ENCODE measurements at regions not wholly inside any gene's neighbourhood (a gene's known extent, or its start where the extent isn't known, plus 50 kb on each side); places are given as distances from the start of the nearest gene placed in this dataset.

DNA sequence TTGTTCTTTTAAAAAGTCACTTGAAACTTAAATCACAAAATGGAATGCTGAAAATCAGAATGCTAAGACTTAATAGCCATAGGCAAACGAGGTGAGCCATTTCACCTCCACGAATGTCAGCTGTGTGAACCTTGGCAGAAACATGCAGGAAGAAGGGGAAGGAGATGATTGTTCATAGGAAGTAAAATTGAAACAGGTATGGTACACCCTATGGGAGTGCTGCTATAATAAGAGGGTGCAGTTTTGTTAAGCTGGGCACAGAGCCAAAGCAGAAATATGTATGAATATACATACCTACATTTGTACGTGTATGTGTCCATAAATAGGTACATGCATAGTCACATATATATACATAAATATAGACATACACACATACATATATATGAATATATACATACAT lies 51.0 kb upstream of the SPINK5 start:
- ATAC-seq, result no peak
- TF ChIP-seq, protein P1, sequence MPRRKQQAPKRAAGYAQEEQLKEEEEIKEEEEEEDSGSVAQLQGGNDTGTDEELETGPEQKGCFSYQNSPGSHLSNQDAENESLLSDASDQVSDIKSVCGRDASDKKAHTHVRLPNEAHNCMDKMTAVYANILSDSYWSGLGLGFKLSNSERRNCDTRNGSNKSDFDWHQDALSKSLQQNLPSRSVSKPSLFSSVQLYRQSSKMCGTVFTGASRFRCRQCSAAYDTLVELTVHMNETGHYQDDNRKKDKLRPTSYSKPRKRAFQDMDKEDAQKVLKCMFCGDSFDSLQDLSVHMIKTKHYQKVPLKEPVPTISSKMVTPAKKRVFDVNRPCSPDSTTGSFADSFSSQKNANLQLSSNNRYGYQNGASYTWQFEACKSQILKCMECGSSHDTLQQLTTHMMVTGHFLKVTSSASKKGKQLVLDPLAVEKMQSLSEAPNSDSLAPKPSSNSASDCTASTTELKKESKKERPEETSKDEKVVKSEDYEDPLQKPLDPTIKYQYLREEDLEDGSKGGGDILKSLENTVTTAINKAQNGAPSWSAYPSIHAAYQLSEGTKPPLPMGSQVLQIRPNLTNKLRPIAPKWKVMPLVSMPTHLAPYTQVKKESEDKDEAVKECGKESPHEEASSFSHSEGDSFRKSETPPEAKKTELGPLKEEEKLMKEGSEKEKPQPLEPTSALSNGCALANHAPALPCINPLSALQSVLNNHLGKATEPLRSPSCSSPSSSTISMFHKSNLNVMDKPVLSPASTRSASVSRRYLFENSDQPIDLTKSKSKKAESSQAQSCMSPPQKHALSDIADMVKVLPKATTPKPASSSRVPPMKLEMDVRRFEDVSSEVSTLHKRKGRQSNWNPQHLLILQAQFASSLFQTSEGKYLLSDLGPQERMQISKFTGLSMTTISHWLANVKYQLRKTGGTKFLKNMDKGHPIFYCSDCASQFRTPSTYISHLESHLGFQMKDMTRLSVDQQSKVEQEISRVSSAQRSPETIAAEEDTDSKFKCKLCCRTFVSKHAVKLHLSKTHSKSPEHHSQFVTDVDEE (CRISPR knock-in tag; IDR thresholded peaks at IDR 0.05), result no peak
- TF ChIP-seq ESRRG (CRISPR knock-in tag; IDR thresholded peaks at IDR 0.05), result no peak
- no peak for TF ChIP-seq TCF4 (CRISPR knock-in tag; IDR thresholded peaks at IDR 0.05; ENCODE audit: borderline replicate concordance)
- TF ChIP-seq ARNTL (CRISPR knock-in tag; IDR thresholded peaks at IDR 0.05; ENCODE audit: borderline replicate concordance, low read depth), result no peak
- TF ChIP-seq ZNF70 (CRISPR knock-in tag; IDR thresholded peaks at IDR 0.05), result no peak

DNA sequence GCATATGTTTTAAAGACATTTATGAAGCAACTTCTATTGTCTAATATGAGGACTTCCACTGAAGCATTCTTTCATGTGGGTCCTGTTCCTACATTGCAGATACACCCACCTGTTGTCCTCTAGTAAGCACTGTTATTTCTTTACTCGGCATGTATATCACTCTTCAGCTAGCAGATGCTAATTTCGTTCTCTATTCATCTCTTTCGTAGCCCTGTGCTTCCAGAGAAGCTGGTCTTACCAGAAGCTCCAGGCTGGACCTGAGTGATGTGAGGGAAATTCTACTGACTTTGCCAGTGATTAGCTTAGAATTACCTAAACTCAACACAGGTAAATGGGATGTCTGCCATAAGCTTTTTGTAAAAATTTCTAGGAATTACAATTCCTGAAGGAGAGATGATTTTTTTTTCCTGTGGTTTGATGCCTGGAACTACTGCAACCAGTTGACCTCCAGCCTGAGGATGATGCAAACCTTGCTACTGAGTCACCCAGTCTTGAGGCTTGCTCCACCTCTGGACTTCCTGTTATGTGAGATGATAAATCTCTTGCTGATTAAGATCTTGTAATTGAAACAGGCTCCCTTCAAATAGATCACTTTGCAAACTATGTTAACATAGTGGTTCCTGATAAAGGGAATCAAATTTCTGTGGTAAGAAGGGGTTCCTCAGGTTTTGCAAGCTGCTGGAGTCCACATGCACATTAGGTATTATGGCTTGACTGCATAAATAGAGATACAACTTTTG lies 52.2 kb upstream of the SPINK5 start:
- ATAC-seq, result peak; percentile 85
- TF ChIP-seq ISL1 (CRISPR knock-in tag; IDR thresholded peaks at IDR 0.05) (peak; percentile 35), OSR1 (CRISPR knock-in tag; IDR thresholded peaks at IDR 0.05) (no peak)

DNA sequence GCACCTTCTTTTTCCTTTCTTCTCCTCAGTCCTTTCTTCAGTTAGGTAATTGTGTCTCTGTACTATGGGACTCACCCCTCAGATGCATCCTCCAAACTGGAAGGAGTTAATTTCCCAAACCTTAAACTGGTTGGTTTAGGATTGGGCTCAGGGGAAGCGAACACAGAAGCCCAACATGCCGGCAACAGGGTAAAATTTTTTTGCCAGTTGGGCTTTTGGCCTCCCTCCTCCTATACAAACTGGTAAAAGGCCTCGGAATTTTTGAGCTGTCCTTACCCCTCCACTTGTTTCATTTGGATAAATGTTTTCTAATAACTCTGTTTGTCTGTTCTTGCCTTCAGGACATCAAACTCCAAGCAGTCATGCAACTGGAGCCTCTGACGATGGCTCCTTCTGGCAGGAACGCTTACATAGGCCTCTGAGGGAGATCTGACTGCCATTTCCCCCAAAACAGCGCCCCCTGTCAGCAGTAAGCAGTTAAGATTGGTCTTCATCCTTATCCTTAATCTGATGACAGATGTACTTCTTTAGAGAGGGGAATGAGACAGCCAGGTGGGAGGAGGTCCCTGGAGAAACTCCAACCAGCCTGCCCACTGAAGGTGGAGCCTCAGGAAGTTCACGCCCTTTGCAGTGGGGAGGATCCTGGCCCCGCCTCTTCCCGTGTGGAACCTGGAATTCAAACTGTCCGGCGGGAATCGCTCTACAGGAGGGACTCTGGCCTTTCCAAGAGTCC lies 57.8 kb upstream of the SPINK5 start:
- no peak for TF ChIP-seq RARB (CRISPR knock-in tag; IDR thresholded peaks at IDR 0.05)
- TF ChIP-seq ZNF70 (CRISPR knock-in tag; IDR thresholded peaks at IDR 0.05), result no peak
- no peak for TF ChIP-seq GLIS3 (CRISPR knock-in tag; IDR thresholded peaks at IDR 0.05)
- no peak for TF ChIP-seq PPARA (CRISPR knock-in tag; IDR thresholded peaks at IDR 0.05; ENCODE audit: borderline replicate concordance)
- no peak for TF ChIP-seq ZNF8 (CRISPR knock-in tag; IDR thresholded peaks at IDR 0.05)
- no peak for TF ChIP-seq ISL1 (CRISPR knock-in tag; IDR thresholded peaks at IDR 0.05)
- no peak for TF ChIP-seq TCF4 (CRISPR knock-in tag; IDR thresholded peaks at IDR 0.05; ENCODE audit: borderline replicate concordance)
- TF ChIP-seq, protein P2, sequence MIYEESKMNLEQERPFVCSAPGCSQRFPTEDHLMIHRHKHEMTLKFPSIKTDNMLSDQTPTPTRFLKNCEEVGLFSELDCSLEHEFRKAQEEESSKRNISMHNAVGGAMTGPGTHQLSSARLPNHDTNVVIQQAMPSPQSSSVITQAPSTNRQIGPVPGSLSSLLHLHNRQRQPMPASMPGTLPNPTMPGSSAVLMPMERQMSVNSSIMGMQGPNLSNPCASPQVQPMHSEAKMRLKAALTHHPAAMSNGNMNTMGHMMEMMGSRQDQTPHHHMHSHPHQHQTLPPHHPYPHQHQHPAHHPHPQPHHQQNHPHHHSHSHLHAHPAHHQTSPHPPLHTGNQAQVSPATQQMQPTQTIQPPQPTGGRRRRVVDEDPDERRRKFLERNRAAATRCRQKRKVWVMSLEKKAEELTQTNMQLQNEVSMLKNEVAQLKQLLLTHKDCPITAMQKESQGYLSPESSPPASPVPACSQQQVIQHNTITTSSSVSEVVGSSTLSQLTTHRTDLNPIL (CRISPR knock-in tag; IDR thresholded peaks at IDR 0.05; ENCODE audit: low read depth), result no peak
- TF ChIP-seq OSR1 (CRISPR knock-in tag; IDR thresholded peaks at IDR 0.05), result no peak
- ATAC-seq, result peak; percentile 24; the same call in 1 of the 3 replicates

DNA sequence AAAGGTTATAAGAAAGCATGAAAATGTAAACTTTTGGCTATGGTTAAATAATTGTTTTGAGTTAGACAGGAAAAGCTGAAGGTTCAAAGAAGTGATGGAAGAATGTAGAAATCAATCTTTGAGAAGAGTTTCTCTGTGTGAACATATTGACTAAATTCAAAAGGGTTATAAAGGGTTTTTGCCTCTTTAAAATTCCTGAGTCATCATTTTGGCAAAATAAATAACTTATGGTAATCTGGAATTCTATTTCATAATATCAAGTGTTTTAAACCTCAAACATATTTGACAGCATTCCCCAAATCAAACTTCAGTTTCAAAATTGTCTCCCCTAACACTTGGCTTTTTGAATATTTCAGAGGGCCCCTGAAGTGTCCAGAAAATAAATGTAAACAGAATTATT lies 60.6 kb upstream of the SPINK5 start:
- ATAC-seq, result no peak
- TF ChIP-seq RARB (CRISPR knock-in tag; IDR thresholded peaks at IDR 0.05) (no peak), CSDC2 (CRISPR knock-in tag; IDR thresholded peaks at IDR 0.05) (no peak), PPARA (CRISPR knock-in tag; IDR thresholded peaks at IDR 0.05; ENCODE audit: borderline replicate concordance) (no peak), ARNTL (CRISPR knock-in tag; IDR thresholded peaks at IDR 0.05; ENCODE audit: borderline replicate concordance, low read depth) (no peak), ZC3H10 (CRISPR knock-in tag; IDR thresholded peaks at IDR 0.05) (no peak), ZFP30 (CRISPR knock-in tag; IDR thresholded peaks at IDR 0.05) (no peak), ZNF70 (CRISPR knock-in tag; IDR thresholded peaks at IDR 0.05) (no peak), TOX (CRISPR knock-in tag; IDR thresholded peaks at IDR 0.05; ENCODE audit: borderline replicate concordance) (no peak), SNAI2 (CRISPR knock-in tag; IDR thresholded peaks at IDR 0.05) (no peak), TCF4 (CRISPR knock-in tag; IDR thresholded peaks at IDR 0.05; ENCODE audit: borderline replicate concordance) (no peak)
- TF ChIP-seq, protein P3, sequence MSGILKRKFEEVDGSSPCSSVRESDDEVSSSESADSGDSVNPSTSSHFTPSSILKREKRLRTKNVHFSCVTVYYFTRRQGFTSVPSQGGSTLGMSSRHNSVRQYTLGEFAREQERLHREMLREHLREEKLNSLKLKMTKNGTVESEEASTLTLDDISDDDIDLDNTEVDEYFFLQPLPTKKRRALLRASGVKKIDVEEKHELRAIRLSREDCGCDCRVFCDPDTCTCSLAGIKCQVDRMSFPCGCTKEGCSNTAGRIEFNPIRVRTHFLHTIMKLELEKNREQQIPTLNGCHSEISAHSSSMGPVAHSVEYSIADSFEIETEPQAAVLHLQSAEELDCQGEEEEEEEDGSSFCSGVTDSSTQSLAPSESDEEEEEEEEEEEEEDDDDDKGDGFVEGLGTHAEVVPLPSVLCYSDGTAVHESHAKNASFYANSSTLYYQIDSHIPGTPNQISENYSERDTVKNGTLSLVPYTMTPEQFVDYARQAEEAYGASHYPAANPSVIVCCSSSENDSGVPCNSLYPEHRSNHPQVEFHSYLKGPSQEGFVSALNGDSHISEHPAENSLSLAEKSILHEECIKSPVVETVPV (CRISPR knock-in tag; IDR thresholded peaks at IDR 0.05), result no peak
- TF ChIP-seq, protein P4, sequence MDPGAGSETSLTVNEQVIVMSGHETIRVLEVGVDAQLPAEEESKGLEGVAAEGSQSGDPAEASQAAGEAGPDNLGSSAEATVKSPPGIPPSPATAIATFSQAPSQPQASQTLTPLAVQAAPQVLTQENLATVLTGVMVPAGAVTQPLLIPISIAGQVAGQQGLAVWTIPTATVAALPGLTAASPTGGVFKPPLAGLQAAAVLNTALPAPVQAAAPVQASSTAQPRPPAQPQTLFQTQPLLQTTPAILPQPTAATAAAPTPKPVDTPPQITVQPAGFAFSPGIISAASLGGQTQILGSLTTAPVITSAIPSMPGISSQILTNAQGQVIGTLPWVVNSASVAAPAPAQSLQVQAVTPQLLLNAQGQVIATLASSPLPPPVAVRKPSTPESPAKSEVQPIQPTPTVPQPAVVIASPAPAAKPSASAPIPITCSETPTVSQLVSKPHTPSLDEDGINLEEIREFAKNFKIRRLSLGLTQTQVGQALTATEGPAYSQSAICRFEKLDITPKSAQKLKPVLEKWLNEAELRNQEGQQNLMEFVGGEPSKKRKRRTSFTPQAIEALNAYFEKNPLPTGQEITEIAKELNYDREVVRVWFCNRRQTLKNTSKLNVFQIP (CRISPR knock-in tag; IDR thresholded peaks at IDR 0.05; ENCODE audit: borderline replicate concordance, low read depth), result no peak
- TF ChIP-seq, protein P2 (CRISPR knock-in tag; IDR thresholded peaks at IDR 0.05; ENCODE audit: low read depth), result no peak
- TF ChIP-seq, protein P5, sequence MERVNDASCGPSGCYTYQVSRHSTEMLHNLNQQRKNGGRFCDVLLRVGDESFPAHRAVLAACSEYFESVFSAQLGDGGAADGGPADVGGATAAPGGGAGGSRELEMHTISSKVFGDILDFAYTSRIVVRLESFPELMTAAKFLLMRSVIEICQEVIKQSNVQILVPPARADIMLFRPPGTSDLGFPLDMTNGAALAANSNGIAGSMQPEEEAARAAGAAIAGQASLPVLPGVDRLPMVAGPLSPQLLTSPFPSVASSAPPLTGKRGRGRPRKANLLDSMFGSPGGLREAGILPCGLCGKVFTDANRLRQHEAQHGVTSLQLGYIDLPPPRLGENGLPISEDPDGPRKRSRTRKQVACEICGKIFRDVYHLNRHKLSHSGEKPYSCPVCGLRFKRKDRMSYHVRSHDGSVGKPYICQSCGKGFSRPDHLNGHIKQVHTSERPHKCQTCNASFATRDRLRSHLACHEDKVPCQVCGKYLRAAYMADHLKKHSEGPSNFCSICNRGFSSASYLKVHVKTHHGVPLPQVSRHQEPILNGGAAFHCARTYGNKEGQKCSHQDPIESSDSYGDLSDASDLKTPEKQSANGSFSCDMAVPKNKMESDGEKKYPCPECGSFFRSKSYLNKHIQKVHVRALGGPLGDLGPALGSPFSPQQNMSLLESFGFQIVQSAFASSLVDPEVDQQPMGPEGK (CRISPR knock-in tag; IDR thresholded peaks at IDR 0.05; ENCODE audit: borderline replicate concordance), result no peak
- TF ChIP-seq, protein P1 (CRISPR knock-in tag; IDR thresholded peaks at IDR 0.05), result no peak

All from SK-N-SH treated with all-trans-retinoic acid at 6 μM for 48 hours (cell line).